Gastrocnemius medialis (tissue), 4 donors: ENCODE measurements at regions not wholly inside any gene's neighbourhood (a gene's known extent, or its start where the extent isn't known, plus 50 kb on each side); places are given as distances from the start of the nearest gene placed in this dataset.
"Not testable (repeated sequence)": the region's sequence is repeated elsewhere in the genome, so short reads cannot be mapped to it uniquely, and the experiment has no call there.

Source experiments
- ATAC-seq, 2 donors: fragments of 150-250 bp; one replicate each; pipeline ENCODE4 v1.9.1; 2016
- DNase-seq, 2 donors: peaks; one replicate each; pipeline ENCODE4 v3.0.0-alpha.2; 2019
- H3K27ac ChIP-seq, 4 donors: fragments of 200-600 bp; sonication (generic); 1 replicate in 1 of 4; 2 replicates in 3 of 4; pipeline ENCODE4 v1.5.1; 2016 to 2018; ENCODE audit warnings: mild to moderate bottlenecking in 2 of 4, moderate library complexity in 1 of 4
- H3K27me3 ChIP-seq, 3 donors: fragments of 200-600 bp; sonication (generic) in 2 of 3; 1 replicate in 1 of 3; 2 replicates in 2 of 3; pipeline versions ENCODE4 v1.5.1 to v1.6.0; 2016 to 2019; ENCODE audit warnings: mild to moderate bottlenecking in 1 of 3, moderate library complexity in 1 of 3
- H3K36me3 ChIP-seq, 2 donors: fragments of 200-600 bp; sonication (generic) in 1 of 2; one replicate each; pipeline ENCODE4 v1.5.1; 2017 to 2018
- H3K4me1 ChIP-seq, 2 donors: fragments of 200-600 bp; sonication (generic) in 1 of 2; one replicate each; pipeline ENCODE4 v1.5.1; 2016 to 2017; ENCODE audit warnings: mild to moderate bottlenecking in 2 of 2
- H3K4me3 ChIP-seq, 4 donors: fragments of 200-600 bp; sonication (generic) in 3 of 4; 1 replicate in 1 of 4; 2 replicates in 3 of 4; pipeline ENCODE4 v1.5.1; 2016 to 2019; ENCODE audit warnings: mild to moderate bottlenecking in 2 of 4
- H3K9me3 ChIP-seq, 3 donors: fragments of 200-600 bp; sonication (generic) in 2 of 3; 1 replicate in 1 of 3; 2 replicates in 2 of 3; pipeline ENCODE4 v1.5.1; 2016 to 2019
- CTCF ChIP-seq, 5 experiments: fragments of 450-650 bp in 3 of 5; fragments of 200-600 bp in 2 of 5; sonication (generic) in 2 of 5; IDR thresholded peaks in 4 of 5; conservative IDR thresholded peaks in 1 of 5; 1 replicate in 4 of 5; 2 replicates in 1 of 5; pipeline ENCODE4 v1.5.1; 2016 to 2019; ENCODE audit warnings: antibody characterized with exemption in 5 of 5, mild to moderate bottlenecking in 3 of 5, moderate library complexity in 3 of 5
- POLR2A ChIP-seq, 2 donors: fragments of 450-650 bp; IDR thresholded peaks; one replicate each; pipeline ENCODE4 v1.6.1; 2017; ENCODE audit warnings: antibody characterized with exemption in 2 of 2, mild to moderate bottlenecking in 2 of 2, moderate library complexity in 2 of 2
- in situ Hi-C, 4 donors: fragments of 200-750 bp; cut with MboI; loops; one replicate each; pipeline versions ENCODE4 v1.15.0 to v1.8.0; 2017; ENCODE audit warnings: low sequenced_read_pairs in 4 of 4
- intact Hi-C: fragments of 100-400 bp; cut with DNase I; formaldehyde crosslinking; loops from one replicate; pipeline ENCODE4 v1.15.1; 2023; ENCODE audit warnings: low total_unique reads

- H3K36me3 ChIP-seq = no peaks in the 10 kb centered on the region
- TF ChIP-seq POLR2A (IDR thresholded peaks at IDR 0.05) (no peak), CTCF (IDR thresholded peaks at IDR 0.05 in 4 of 5, conservative IDR thresholded peaks at IDR 0.05 in 1 of 5) (no peak)
- ATAC-seq (no peak), DNase-seq (no peak)
- no peak overlapping the region for H3K27ac ChIP-seq
- H3K4me3 ChIP-seq = no peak overlapping the region
- H3K9me3 ChIP-seq = no peaks in the 10 kb centered on the region
- in situ Hi-C loops = no loop called here
- no peaks in the 10 kb centered on the region for H3K27me3 ChIP-seq
- H3K4me1 ChIP-seq = no peaks in the 10 kb centered on the region
- intact Hi-C loops = no loop called here
These were observed 314.7 kb upstream of the PRKX start for GRCh38 chrX:4028151-4028550.

- TF ChIP-seq CTCF (IDR thresholded peaks at IDR 0.05 in 4 of 5, conservative IDR thresholded peaks at IDR 0.05 in 1 of 5) (no peak), POLR2A (IDR thresholded peaks at IDR 0.05) (no peak)
- Histone ChIP-seq H3K27me3 (no peaks in the 10 kb centered on the region), H3K27ac (no peak overlapping the region), H3K9me3 (no peaks in the 10 kb centered on the region), H3K4me3 (no peak overlapping the region), H3K36me3 (no peaks in the 10 kb centered on the region), H3K4me1 (no peaks in the 10 kb centered on the region)
- DNase-seq (no peak), ATAC-seq (no peak)
- in situ Hi-C loops (no loop called here), intact Hi-C loops (no loop called here)
These were observed 291.8 kb upstream of the PRKX start for GRCh38 chrX:4005281-4005680.

GRCh38 chrX:4004822-4005221 lies 291.4 kb upstream of the PRKX start:
- in situ Hi-C loops = no loop called here
- Histone ChIP-seq H3K27me3 (no peaks in the 10 kb centered on the region), H3K4me3 (no peak overlapping the region), H3K9me3 (no peaks in the 10 kb centered on the region), H3K36me3 (no peaks in the 10 kb centered on the region), H3K4me1 (no peaks in the 10 kb centered on the region), H3K27ac (no peak overlapping the region)
- ATAC-seq = no peak
- DNase-seq = no peak
- intact Hi-C loops = no loop called here
- TF ChIP-seq CTCF (IDR thresholded peaks at IDR 0.05 in 4 of 5, conservative IDR thresholded peaks at IDR 0.05 in 1 of 5) (no peak), POLR2A (IDR thresholded peaks at IDR 0.05) (no peak)

GRCh38 chrX:3994315-3994714 lies 280.9 kb upstream of the PRKX start:
- intact Hi-C loops (no loop called here), in situ Hi-C loops (no loop called here)
- DNase-seq (no peak), ATAC-seq (no peak)
- H3K27me3 ChIP-seq = no peaks in the 10 kb centered on the region
- H3K9me3 ChIP-seq = no peaks in the 10 kb centered on the region
- H3K4me1 ChIP-seq = no peaks in the 10 kb centered on the region
- H3K36me3 ChIP-seq = no peaks in the 10 kb centered on the region
- H3K4me3 ChIP-seq = no peak overlapping the region
- TF ChIP-seq POLR2A (IDR thresholded peaks at IDR 0.05) = no peak
- TF ChIP-seq CTCF (IDR thresholded peaks at IDR 0.05 in 4 of 5, conservative IDR thresholded peaks at IDR 0.05 in 1 of 5) = no peak
- H3K27ac ChIP-seq = no peak overlapping the region

- ATAC-seq = no peak
- in situ Hi-C loops = no loop called here
- intact Hi-C loops = no loop called here
These were observed 277.1 kb upstream of the PRKX start for GRCh38 chrX:3990569-3990968.

GRCh38 chrX:3972104-3972858 lies 258.8 kb upstream of the PRKX start:
- H3K27ac ChIP-seq, in situ Hi-C loops, H3K4me1 ChIP-seq, H3K36me3 ChIP-seq, ATAC-seq, H3K4me3 ChIP-seq, DNase-seq, intact Hi-C loops, H3K27me3 ChIP-seq, H3K9me3 ChIP-seq: not testable (repeated sequence)

More at GRCh38 chrX:3990569-3990968, 277.1 kb upstream of the PRKX start:
- Histone ChIP-seq H3K36me3 (no peaks in the 10 kb centered on the region), H3K9me3 (no peaks in the 10 kb centered on the region), H3K27ac (no peak overlapping the region), H3K4me1 (no peaks in the 10 kb centered on the region), H3K4me3 (no peak overlapping the region), H3K27me3 (no peaks in the 10 kb centered on the region)
- no peak for DNase-seq
- no peak for TF ChIP-seq CTCF (IDR thresholded peaks at IDR 0.05 in 4 of 5, conservative IDR thresholded peaks at IDR 0.05 in 1 of 5)
- TF ChIP-seq POLR2A (IDR thresholded peaks at IDR 0.05) = no peak
